H1 (cell line): ENCODE measurements at regions not wholly inside any gene's neighbourhood (a gene's known extent, or its start where the extent isn't known, plus 50 kb on each side); places are given as distances from the start of the nearest gene placed in this dataset.

Source experiments
- CTCF ChIA-PET: fragments of 300-600 bp; sonication (Branson Sonifier 250); formaldehyde crosslinking; loops from one replicate; lab custom pipeline; 2021; ENCODE audit not compliant: partially characterized antibody; lab: Charles Lee
- POLR2A ChIA-PET: fragments of 300-600 bp; sonication (Branson Sonifier 250); formaldehyde crosslinking; loops from one replicate; lab custom pipeline; 2021; ENCODE audit warnings: inconsistent platforms; ENCODE audit not compliant: partially characterized antibody; lab: Charles Lee
- DNase-seq, 2 experiments: peaks; one replicate each; pipeline versions ENCODE4 v3.0.0 to v3.0.0-alpha.2; 2010 to 2022; ENCODE audit warnings: low spot score in 2 of 2, low read depth in 1 of 2, mixed read lengths in 1 of 2
- FAIRE-seq: peaks from 2 replicates; lab custom pipeline; 2011; peaks lifted over from hg19 to GRCh38; lab: Jason Lieb, UNC
- H2AFZ ChIP-seq: 2 replicates; pipeline ENCODE4 v1.8.1; 2012; ENCODE audit warnings: low read length, inconsistent platforms
- H2AK5ac ChIP-seq: 2 replicates; pipeline ENCODE4 v1.6.1; 2013; ENCODE audit warnings: low read depth, low read length
- H2BK120ac ChIP-seq: replicated peaks from 2 replicates; pipeline ENCODE3; 2013; ENCODE audit warnings: low read depth, low read length, inconsistent platforms
- H2BK12ac ChIP-seq: 2 replicates; pipeline ENCODE4 v1.6.1; 2013; ENCODE audit warnings: low read depth, low read length
- H2BK15ac ChIP-seq: 2 replicates; pipeline ENCODE4 v1.6.1; 2013; ENCODE audit warnings: low read length
- H2BK20ac ChIP-seq: 2 replicates; pipeline ENCODE4 v1.6.1; 2013; ENCODE audit warnings: low read length
- H2BK5ac ChIP-seq: 2 replicates; pipeline ENCODE4 v1.6.1; 2013; ENCODE audit warnings: low read depth, low read length
- H3K14ac ChIP-seq: 2 replicates; pipeline ENCODE4 v1.6.1; 2013; ENCODE audit warnings: inconsistent platforms; ENCODE audit not compliant: insufficient read length
- H3K18ac ChIP-seq: 2 replicates; pipeline ENCODE4 v1.6.1; 2013; ENCODE audit warnings: low read length; ENCODE audit errors: extremely low read depth
- H3K23ac ChIP-seq: 2 replicates; pipeline ENCODE4 v1.6.1; 2013; ENCODE audit warnings: inconsistent platforms; ENCODE audit not compliant: insufficient read length
- H3K23me2 ChIP-seq: 2 replicates; pipeline ENCODE4 v1.6.1; 2013; ENCODE audit warnings: low read depth, low read length
- H3K27ac ChIP-seq: 2 replicates; pipeline ENCODE4 v1.6.1; 2011; ENCODE audit warnings: low read depth, low read length, inconsistent platforms
- H3K27me3 ChIP-seq, 4 experiments: replicated peaks in 1 of 4; 1 replicate in 1 of 4; 2 replicates in 3 of 4; pipeline versions ENCODE4 v1.6.1 to v1.8.1; 2011 to 2013; ENCODE audit warnings: low read length in 3 of 4, mild to moderate bottlenecking in 3 of 4, inconsistent platforms in 2 of 4, mixed read lengths in 2 of 4, moderate library complexity in 1 of 4; ENCODE audit not compliant: control insufficient read depth in 3 of 4, insufficient read depth in 3 of 4; ENCODE audit errors: extremely low read depth in 1 of 4
- H3K36me3 ChIP-seq, 4 experiments: 2 replicates each; pipeline versions ENCODE4 v1.6.1 to v1.8.1; 2011 to 2013; ENCODE audit warnings: mild to moderate bottlenecking in 4 of 4, low read length in 3 of 4, moderate library complexity in 2 of 4, control low read depth in 1 of 4, inconsistent platforms in 1 of 4; ENCODE audit not compliant: insufficient read depth in 4 of 4, control insufficient read depth in 2 of 4
- H3K4ac ChIP-seq: replicated peaks from 2 replicates; pipeline ENCODE3; 2013; ENCODE audit warnings: low read length, low read depth, mixed read lengths, inconsistent platforms; ENCODE audit not compliant: insufficient read length
- H3K4me1 ChIP-seq, 4 experiments: replicated peaks in 1 of 4; 1 replicate in 1 of 4; 2 replicates in 3 of 4; pipeline versions ENCODE4 v1.6.1 to v1.8.1; 2011 to 2013; ENCODE audit warnings: low read length in 3 of 4, inconsistent platforms in 2 of 4, mixed read lengths in 1 of 4; ENCODE audit not compliant: insufficient read depth in 4 of 4, control insufficient read depth in 3 of 4
- H3K4me2 ChIP-seq, 2 experiments: 2 replicates each; pipeline versions ENCODE4 v1.6.1 to v1.8.1; 2011 to 2013; ENCODE audit warnings: low read depth in 2 of 2, low read length in 2 of 2, control low read depth in 1 of 2, inconsistent platforms in 1 of 2, mild to moderate bottlenecking in 1 of 2; ENCODE audit not compliant: insufficient read depth in 1 of 2
- H3K4me3 ChIP-seq, 4 experiments: fragments of 200-600, 300-600 bp in 1 of 4; sonication (generic), shearing (Covaris generic), sonication (Bioruptor Twin) in 1 of 4; 2 replicates each; pipeline versions ENCODE4 v1.5.1 to v1.8.1; 2011 to 2016; ENCODE audit warnings: low read length in 4 of 4, low read depth in 3 of 4, control low read depth in 2 of 4, inconsistent platforms in 2 of 4, mild to moderate bottlenecking in 2 of 4, mixed read lengths in 1 of 4, moderate library complexity in 1 of 4; ENCODE audit not compliant: insufficient read depth in 2 of 4; ENCODE audit errors: extremely low read depth in 1 of 4
- H3K56ac ChIP-seq: replicated peaks from 2 replicates; pipeline ENCODE3; 2013; ENCODE audit warnings: low read depth, mild to moderate bottlenecking, mixed read lengths, low read length, inconsistent platforms; ENCODE audit not compliant: insufficient read length
- H3K79me1 ChIP-seq: 2 replicates; pipeline ENCODE4 v1.6.1; 2013; ENCODE audit warnings: low read depth, low read length, control low read depth
- H3K79me2 ChIP-seq, 2 experiments: 2 replicates each; pipeline versions ENCODE4 v1.6.1 to v1.8.1; 2012 to 2013; ENCODE audit warnings: low read length in 2 of 2, mild to moderate bottlenecking in 2 of 2, inconsistent platforms in 1 of 2; ENCODE audit not compliant: insufficient read depth in 2 of 2, control insufficient read depth in 1 of 2
- H3K9ac ChIP-seq, 4 experiments: replicated peaks in 1 of 4; 1 replicate in 1 of 4; 2 replicates in 3 of 4; pipeline versions ENCODE4 v1.6.1 to v1.8.1; 2011 to 2013; ENCODE audit warnings: low read depth in 3 of 4, low read length in 3 of 4, control low read depth in 2 of 4, mild to moderate bottlenecking in 2 of 4, moderate library complexity in 2 of 4, inconsistent platforms in 1 of 4; ENCODE audit errors: extremely low read depth in 1 of 4
- H3K9me3 ChIP-seq, 2 experiments: 2 replicates each; pipeline versions ENCODE4 v1.6.1 to v1.8.1; 2012 to 2013; ENCODE audit warnings: mild to moderate bottlenecking in 2 of 2, moderate library complexity in 2 of 2, control low read depth in 1 of 2, inconsistent platforms in 1 of 2, low read depth in 1 of 2, low read length in 1 of 2, mixed read lengths in 1 of 2; ENCODE audit not compliant: insufficient read depth in 2 of 2
- H4K20me1 ChIP-seq, 2 experiments: replicated peaks in 1 of 2; 2 replicates each; pipeline versions ENCODE3 to v1.8.1; 2011 to 2013; ENCODE audit warnings: inconsistent platforms in 2 of 2, low read length in 2 of 2, mild to moderate bottlenecking in 1 of 2; ENCODE audit not compliant: insufficient read depth in 2 of 2, control insufficient read depth in 1 of 2
- H4K5ac ChIP-seq: 2 replicates; pipeline ENCODE4 v1.6.1; 2013; ENCODE audit warnings: low read length, low read depth, mixed read lengths, inconsistent platforms; ENCODE audit not compliant: insufficient read length
- H4K8ac ChIP-seq: 2 replicates; pipeline ENCODE4 v1.8.0; 2013; ENCODE audit warnings: mild to moderate bottlenecking, moderate library complexity, low read length, inconsistent platforms; ENCODE audit not compliant: insufficient read depth; ENCODE audit errors: extremely low read depth
- H4K91ac ChIP-seq: replicated peaks from 2 replicates; pipeline ENCODE3; 2013; ENCODE audit warnings: low read length, mixed read lengths, inconsistent platforms; ENCODE audit not compliant: insufficient read length
- CHD1 ChIP-seq: IDR thresholded peaks from 2 replicates; pipeline ENCODE4 v1.6.1; 2012; ENCODE audit warnings: low read depth, low read length, improper control_type of control experiment
- EZH2 ChIP-seq: fragments of 200-600 bp; sonication (generic); IDR thresholded peaks from 2 replicates; pipeline ENCODE4 v1.7.1; 2012; ENCODE audit warnings: low read depth, mild to moderate bottlenecking, moderate library complexity, low read length, inconsistent platforms; ENCODE audit not compliant: severe bottlenecking
- KDM4A ChIP-seq: IDR thresholded peaks from one replicate; pipeline ENCODE4 v1.7.1; 2012; ENCODE audit warnings: low read depth, mild to moderate bottlenecking, moderate library complexity, low read length, inconsistent platforms; ENCODE audit not compliant: severe bottlenecking
- POLR2A ChIP-seq, 2 experiments: IDR thresholded peaks; 1 replicate in 1 of 2; 2 replicates in 1 of 2; pipeline ENCODE4 v1.6.1; 2011; ENCODE audit warnings: low read depth in 2 of 2, low read length in 2 of 2, mild to moderate bottlenecking in 2 of 2; ENCODE audit errors: control extremely low read depth in 1 of 2
- TAF1 ChIP-seq: IDR thresholded peaks from 2 replicates; pipeline ENCODE4 v1.6.1; 2011; ENCODE audit warnings: mild to moderate bottlenecking, low read depth, low read length
- WGBS, 2 experiments: shearing (Covaris generic) in 1 of 2; methylation state at CpG; one replicate each; pipeline versions ENCODE4 v1.1.6 to v1.1.7; 2013 to 2015; ENCODE audit warnings: low lambda C conversion rate in 2 of 2, mixed read lengths in 2 of 2, inconsistent platforms in 1 of 2, low coverage in 1 of 2, missing lambda C conversion rate in 1 of 2; ENCODE audit not compliant: insufficient replicate concordance in 2 of 2, insufficient coverage in 1 of 2, insufficient read length in 1 of 2; ENCODE audit errors: extremely low coverage in 1 of 2, missing lambda C conversion rate in 1 of 2; 5-methylcytosine and 5-hydroxymethylcytosine counted together

DNA sequence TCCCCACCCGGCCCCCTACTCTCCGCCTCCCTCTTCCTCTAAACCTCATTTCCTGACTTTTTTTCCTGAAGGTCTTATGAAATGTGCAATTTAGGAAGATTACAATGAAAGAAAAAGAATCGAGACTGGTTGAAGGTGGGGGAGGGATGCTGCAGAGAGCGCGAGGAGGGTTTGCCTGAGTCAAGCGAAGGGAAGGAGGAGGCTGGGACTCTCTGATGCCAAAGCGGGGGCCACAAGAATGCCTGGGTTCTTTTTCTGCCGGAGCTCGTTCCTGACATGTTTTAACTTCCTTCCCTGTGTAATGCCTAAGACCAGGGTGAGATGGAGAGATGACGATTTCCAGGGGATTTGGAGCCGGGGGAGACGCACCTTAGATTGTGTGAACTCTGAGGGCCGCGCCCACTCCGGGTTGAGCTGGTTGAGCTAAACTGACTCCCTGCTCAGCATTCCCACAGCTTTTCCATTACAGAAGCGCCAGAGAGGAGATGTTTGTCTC, 270.5 kb upstream of the SORL1-AS1 start:
- peaks cover 0 to 10% (median 5%) of the 10 kb centered on the region in 4 experiments; a peak in 4 of 7 replicates for H3K27me3 ChIP-seq
- no peak overlapping the region for H2BK15ac ChIP-seq
- no peak overlapping the region for H3K56ac ChIP-seq
- H3K27ac ChIP-seq = no peak overlapping the region
- no peak overlapping the region for H3K14ac ChIP-seq
- peaks cover 0 to 6% (median 2%) of the 10 kb centered on the region in 4 experiments; a peak in 4 of 7 replicates for H3K4me1 ChIP-seq
- no peaks in the 10 kb centered on the region for H3K79me2 ChIP-seq
- H2BK12ac ChIP-seq = no peak overlapping the region; the same call in 1 of the 2 replicates
- H3K23ac ChIP-seq = no peak overlapping the region
- H4K91ac ChIP-seq = no peak overlapping the region
- H3K23me2 ChIP-seq = peaks cover 9% of the 10 kb centered on the region; the same call in 1 of the 2 replicates
- H3K4ac ChIP-seq = no peak overlapping the region
- peak overlapping the region; percentile 39 to 58 (median 50) for H3K4me3 ChIP-seq
- POLR2A ChIA-PET = interaction anchor here (0.7 to 1.2 kb wide), 2 partner anchors 11 to 31 kb away, joined by 3 read pairs; no protein-coding TSS in a partner anchor
- no peaks in the 10 kb centered on the region for H4K20me1 ChIP-seq
- H4K5ac ChIP-seq = no peak overlapping the region
- H2BK20ac ChIP-seq = no peak overlapping the region
- CTCF ChIA-PET = interaction anchor here (1.0 to 2.0 kb wide), 3 partner anchors 67 to 378 kb away, joined by 3 to 5 read pairs (median 5); no protein-coding TSS in a partner anchor
- H2BK120ac ChIP-seq = no peak overlapping the region
- no peaks in the 10 kb centered on the region for H3K36me3 ChIP-seq
- no peak overlapping the region; the same call in 1 of the 2 replicates for H4K8ac ChIP-seq
- H3K9me3 ChIP-seq = no peaks in the 10 kb centered on the region
- H3K18ac ChIP-seq = peak overlapping the region; percentile 73; the same call in 1 of the 2 replicates
- peak overlapping the region; percentile 85 for H2AFZ ChIP-seq
- DNase-seq (peak in 1 of 2 experiments; percentile 58), FAIRE-seq (no peak)
- H3K4me2 ChIP-seq = peak overlapping the region; percentile 78 to 87
- peak overlapping the region in 1 of 4 experiments; percentile 25; a peak in 1 of 7 replicates for H3K9ac ChIP-seq
- WGBS, 2 experiments = 12% methylated on average over 16 of the region's 16 CpGs; no CpG with 5 or more reads in 1 of the 2 experiments
- no peak overlapping the region for H2BK5ac ChIP-seq
- H3K79me1 ChIP-seq = no peaks in the 10 kb centered on the region
- no peak overlapping the region for H2AK5ac ChIP-seq
- TF ChIP-seq KDM4A (peak; percentile 23), POLR2A (IDR thresholded peaks at IDR 0.05; ENCODE audit: control extremely low read depth in 1 of 2, low read depth in 2 of 2, low read length in 2 of 2) (peak in 1 of 2 experiments; percentile 37; a peak in 1 of 3 replicates), EZH2 (no peak), TAF1 (no peak; the same call in 1 of the 2 replicates), CHD1 (no peak)
